HG03060 (cell line): ENCODE measurements at regions not wholly inside any gene's neighbourhood (a gene's known extent, or its start where the extent isn't known, plus 50 kb on each side); places are given as distances from the start of the nearest gene placed in this dataset.
"Not testable (repeated sequence)": the region's sequence is repeated elsewhere in the genome, so short reads cannot be mapped to it uniquely, and the experiment has no call there.

Experiments used
- ATAC-seq: cut with Tn5 transposase; IDR thresholded peaks from one replicate; pipeline ENCODE4 v1.9.1; 2021; ENCODE audit warnings: low read depth, moderate number of reproducible peaks; ENCODE audit not compliant: unreplicated experiment

DNA sequence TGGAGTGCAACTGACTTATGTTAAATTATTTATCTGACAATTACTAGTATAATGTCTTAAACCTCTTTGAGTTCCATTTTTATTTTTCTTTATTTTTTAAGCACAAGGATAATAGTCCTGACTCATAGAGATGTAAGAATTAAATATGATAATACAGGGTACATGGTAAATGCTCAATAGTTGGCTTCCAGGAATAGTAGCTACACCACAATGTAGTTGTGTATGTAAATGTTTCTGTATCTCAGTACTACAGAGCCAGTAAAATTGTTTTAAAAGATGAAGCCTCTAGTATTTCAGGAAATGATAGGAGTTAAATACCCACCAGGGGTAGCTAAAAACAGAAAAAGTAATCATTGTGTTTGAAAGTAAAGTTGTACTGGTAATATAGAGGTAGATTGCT, 487.4 kb upstream of the IRAK1BP1 start:
- no peak for ATAC-seq

DNA sequence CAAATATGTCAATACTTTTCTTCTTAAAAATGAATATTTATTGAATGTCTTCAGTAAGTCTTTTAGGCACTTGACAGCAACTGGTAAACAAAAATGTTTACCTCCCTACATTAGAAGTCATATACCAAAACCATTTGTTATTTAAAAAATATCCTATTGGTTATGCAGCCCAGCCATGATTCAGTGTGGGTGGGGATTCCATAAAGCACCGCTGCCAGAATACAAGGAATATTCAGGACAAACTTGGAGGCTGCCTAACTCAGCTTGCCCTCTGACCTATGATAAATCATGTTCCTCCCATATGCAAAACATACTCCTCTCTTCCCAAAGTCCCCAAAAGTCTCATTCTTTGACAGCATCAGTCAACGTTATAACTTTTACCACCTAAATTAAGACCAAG, 486.8 kb upstream of the IRAK1BP1 start:
- no peak for ATAC-seq

DNA sequence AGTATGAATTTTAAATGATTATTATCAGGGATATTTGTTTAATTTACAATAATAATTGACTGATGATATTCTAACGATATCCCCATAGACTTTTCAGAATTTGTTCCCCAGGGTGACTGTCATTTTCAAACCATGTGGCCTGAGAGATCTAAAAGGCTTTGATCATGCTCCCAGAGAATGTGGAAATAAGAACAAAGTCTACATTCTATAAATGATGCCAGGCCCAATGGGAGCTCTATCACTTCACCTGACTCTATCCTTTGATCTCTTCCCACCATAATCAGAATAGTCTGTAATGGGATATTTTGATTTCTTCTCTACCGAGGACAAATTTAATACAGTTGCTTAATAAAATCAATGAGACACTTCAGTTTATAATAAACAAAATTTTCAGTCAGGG, 483.4 kb upstream of the IRAK1BP1 start:
- no peak for ATAC-seq

DNA sequence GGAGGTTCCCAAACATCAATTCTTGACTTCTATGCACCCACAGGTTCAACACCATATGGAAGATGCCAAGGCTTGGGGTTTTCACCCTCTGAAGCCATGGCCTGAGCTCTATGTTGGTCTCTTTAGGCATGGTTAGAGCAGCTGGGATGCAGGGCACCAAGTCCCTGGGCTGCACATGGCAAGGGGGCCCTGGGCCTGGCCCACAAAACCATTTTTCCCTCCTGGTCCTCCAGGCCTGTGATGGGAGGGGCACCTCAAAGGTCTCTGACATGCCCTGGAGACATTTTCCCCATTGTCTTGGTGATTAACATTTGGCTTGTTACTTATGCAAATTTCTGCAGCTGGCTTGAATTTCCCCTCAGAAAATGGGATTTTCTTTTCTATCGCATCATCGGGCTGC, 480.5 kb upstream of the IRAK1BP1 start:
- not testable (repeated sequence) for ATAC-seq

DNA sequence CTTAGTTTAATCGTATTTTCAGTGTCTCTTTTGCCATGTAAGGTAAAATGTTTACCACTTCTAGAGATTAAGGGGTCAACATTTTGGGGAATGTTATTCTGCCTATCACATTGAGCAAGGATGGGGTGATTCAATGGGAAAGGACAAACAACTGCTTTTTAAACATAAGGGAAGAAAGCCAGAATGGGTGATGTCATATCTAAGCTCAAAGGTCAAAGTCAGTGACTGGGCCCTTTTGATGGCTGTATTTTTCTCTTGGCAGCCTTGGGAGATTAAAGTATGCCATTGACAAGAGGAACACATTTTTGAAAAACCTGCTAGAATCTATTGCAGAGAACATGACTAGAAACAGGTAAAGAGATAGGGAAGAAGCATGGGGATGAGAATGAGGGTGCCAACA, 477.3 kb upstream of the IRAK1BP1 start:
- ATAC-seq, result no peak

DNA sequence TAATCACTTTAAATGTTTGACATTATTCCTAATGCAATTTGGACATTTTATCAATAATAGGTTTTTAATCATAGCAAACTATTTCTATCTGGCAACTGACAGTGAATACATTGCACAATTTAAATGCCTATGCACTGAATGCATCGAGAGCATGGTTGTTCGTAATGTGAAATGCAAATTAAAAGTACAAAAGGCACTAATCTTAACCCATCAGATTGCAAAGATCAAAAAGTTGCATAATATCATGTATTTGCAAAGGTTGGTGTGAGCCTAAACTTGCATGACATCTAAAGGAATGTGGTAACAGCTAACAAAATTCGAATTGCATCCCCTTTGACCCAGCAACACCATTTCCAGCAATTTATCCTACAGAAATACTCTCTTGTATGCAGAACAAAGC, 469.9 kb upstream of the IRAK1BP1 start:
- ATAC-seq, result no peak

DNA sequence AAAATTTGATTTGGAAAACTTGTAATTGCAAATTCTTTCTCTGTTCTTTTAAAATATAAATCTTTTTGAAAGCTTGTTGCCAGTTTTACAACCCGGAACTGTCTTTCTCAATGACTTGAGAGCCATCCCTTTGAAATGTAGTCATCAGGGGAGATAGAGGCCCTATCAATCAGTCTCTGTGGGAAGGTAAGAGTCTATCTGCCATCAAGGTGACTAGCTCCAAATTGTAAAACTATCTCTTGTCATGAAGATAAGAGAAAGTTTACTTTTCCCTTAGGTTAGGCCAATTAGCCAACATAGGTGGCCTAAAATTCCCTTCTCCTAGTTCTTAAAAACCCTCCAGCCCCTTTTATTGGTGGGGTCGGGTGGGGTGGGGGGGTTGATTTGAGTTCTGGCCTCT, 469.1 kb upstream of the IRAK1BP1 start:
- ATAC-seq, result no peak

DNA sequence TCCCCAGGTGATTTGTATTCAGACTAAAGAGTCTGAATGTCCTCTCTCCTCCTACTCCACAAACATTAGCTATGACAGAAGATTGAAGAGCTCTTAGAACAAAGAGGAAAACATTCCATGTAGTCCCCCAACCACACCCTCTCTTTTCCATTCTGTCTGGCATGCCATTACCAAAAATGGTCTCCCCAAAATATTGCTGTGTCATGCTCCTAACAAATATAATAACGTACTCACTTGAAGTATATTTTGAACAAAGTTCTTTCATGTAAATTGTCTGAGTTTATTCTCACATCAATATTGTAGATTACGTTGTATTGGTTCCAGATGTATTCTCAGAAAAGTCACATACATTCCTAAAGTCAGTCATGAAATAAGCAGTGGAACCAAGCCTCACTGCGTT, 467.3 kb upstream of the IRAK1BP1 start:
- ATAC-seq, result no peak

DNA sequence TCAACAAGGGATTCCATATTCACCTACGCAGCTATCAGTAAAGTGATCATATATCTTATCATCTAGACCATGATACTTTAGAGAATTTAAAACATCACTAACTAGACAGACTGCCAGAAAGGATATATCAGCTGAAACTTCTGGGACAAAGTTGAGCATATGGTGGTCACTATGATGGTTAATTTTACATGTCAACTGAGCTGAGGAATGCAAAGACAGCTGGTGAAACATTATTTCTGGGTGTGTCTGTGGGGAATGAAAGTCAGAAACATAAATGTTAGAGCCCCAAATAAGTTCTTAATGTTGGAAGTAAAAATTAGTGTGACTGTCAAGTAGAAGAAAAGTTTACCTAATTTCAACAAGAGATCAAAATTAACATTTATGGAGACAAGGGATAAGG, 440.0 kb upstream of the IRAK1BP1 start:
- ATAC-seq, result no peak

DNA sequence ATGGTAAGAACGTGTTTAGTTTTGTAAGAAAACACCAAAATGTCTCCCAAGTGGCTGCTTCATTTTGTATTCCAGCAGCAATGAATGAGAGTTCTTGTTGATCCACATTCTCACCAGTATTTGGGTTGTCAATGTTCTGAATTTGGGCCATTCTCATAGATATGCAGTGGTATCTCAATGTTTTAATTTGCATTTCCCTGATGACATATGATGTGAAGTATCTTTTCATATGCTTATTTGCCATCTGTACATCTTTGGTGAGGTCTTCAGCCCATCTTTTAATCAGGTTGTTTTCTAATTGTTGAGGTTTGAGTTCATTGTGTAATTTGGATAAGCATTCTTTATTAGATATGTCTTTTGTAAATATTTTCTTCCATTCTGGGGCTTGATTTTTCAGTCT, 436.8 kb upstream of the IRAK1BP1 start:
- ATAC-seq, result no peak

DNA sequence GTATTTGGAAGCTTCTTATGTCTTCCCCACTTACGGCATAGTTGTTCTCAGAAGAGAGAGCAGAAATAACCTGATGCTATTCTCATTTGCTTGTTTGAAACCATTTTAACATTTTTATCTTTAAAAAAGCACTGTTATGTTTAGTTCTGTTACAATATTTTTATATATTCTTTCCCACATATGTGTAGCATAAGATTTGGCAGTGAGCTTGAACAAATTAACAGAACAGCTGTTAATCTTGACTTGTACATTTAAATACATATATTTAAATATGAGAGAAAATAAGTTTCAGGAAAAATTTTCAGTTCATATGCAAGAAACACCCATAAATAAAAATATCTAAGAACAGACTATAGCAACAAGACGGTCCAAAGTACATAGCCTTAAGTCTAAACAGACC, 431.7 kb upstream of the IRAK1BP1 start:
- no peak for ATAC-seq

DNA sequence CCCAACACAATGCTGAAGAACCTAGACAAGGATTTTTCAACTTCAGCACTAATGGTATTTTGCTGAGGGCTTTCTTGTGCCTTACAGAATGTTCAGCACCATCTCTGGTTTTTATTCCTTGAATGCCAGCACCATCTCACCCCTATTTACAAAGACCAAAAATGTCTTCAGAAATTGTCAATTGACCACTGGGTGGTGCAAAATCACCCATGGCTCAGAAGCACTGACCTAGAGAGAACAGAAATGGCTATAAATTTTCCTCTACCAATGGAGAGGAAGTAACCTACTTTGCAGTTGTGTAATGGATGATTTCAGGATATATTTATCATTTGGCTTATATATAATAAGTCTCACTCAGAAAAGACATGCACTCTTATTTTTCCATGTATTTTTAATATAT, 431.0 kb upstream of the IRAK1BP1 start:
- ATAC-seq, result no peak

DNA sequence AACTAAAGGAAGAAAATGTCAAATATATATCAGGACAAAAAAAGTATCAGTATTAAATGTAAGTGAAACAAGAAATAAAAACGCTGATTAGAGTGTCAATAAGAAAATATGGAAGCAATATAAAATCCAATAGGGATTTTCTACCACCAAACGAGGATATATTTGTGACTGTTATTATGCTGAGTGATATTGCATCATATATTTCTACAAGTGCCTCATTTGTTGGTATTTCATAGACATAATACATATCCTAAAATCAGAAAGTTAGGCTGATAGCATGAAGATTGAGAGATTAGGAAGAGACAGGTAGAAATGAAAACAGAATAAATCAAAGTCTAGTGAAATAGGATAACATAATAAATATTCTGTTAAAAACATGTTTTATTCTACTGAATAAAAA, 429.2 kb upstream of the IRAK1BP1 start:
- ATAC-seq, result no peak

DNA sequence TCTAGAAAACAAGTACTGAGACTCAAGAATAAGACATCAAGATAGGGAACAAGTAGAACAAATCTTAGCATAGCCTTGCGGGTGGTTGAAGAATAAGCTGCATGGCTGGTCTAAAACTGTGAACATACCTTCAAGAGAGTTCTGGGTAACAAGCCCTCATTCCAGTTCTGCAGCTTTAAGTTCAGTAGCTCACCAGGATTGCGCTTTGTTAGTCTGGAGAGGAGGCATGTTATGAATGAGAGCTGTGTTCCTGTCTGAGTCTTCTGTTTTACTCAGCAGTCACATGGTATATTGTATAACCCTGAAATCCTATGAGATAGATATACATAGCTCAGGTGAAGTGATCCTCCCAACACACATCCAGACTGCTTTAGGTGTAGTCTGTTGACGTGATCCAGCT, 406.6 kb upstream of the IRAK1BP1 start:
- no peak for ATAC-seq

DNA sequence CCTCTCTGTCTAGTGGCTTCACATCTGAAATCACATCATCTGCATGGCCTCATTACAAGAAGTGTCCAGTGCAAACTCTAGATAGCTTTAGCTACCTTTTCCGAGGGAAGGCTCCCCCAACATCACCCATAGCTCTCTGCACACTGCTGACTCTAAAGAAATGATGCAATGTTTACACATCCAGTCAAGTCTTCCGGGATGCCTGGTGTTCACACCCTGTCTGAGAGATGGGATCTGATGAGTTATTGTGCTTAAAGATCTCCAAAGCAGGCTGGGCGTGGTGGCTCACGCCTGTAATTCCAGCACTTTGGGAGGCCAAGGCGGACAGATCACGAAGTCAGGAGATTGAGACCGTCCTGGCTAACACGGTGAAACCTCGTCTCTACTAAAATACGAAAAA, 404.6 kb upstream of the IRAK1BP1 start:
- no peak for ATAC-seq

DNA sequence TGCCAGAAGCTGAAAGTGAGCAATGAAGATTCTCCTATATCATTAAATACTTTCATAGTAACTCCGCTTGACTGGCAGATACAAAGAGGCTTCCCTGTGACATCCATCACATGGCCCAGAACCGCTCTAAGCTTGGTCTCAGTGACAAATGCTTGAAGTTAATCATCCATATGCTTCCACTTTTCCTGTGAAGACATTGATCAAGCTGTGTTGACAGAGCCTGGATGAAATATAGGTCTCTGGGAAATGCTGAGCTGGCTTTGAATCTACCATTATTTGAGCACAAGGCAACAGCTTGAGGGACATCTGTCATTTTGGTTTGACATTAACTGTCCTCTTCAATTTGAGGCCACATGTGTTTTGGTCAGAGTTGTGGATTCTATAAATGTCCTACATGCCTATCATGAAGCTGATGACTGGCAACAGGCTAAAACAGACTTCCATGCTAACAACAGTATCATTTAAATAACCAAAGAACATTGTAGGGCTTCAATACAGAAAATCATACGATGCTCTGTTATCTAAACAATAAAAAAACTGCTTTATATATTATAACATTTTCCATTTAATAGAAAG, 402.2 kb upstream of the IRAK1BP1 start:
- ATAC-seq, result no peak

DNA sequence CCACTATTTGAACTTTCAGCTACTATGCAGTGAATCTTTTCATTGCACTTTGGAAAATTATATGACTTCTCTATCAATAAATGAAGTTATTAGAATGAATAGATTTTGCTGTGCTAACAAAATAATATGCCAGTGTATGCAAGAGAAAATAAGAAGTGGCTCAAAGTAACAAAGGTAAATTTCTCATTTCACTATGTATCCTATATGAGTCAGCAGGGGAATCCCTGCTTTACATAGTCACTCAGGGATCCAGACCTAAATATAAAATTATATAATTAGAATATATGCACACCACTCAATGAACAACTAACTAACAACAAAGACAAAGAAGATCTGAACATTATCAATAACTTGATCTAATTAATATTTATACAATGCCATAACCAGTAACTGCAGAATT, 390.8 kb upstream of the IRAK1BP1 start:
- no peak for ATAC-seq

DNA sequence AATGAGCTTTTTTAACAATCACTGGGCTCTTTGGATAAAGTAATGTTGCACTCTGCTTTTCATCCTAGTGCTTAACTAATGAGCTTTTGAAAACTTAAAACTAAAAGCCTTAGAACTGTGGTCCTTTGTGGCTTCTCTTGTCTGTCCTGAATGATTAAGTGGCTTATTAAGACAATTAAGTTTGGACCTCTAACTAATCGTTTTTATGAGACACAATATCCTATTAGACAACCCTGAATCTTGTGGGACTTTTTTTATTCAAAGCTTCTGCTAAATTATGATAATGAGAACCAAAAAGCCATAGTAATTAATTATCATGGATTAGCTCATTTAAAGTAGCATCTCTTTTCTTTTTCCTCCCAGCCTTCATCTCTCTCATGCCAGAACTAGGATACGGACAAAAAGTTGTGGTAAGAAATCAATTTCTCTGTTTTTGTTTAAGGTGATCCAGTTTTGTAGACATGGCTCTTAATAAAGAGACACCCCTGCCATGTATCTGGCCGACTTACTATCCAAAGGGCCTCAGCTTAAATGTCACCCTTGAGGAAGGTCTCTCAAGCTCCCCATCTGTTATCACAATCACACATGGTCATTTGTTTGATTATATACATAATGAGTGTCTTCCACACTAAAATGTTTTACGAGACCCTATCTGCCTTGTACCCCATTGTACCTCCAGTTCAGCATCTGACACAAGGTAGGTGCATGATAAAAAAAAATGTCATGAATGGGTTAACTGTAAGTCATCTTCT, 384.4 kb upstream of the IRAK1BP1 start:
- no peak for ATAC-seq

DNA sequence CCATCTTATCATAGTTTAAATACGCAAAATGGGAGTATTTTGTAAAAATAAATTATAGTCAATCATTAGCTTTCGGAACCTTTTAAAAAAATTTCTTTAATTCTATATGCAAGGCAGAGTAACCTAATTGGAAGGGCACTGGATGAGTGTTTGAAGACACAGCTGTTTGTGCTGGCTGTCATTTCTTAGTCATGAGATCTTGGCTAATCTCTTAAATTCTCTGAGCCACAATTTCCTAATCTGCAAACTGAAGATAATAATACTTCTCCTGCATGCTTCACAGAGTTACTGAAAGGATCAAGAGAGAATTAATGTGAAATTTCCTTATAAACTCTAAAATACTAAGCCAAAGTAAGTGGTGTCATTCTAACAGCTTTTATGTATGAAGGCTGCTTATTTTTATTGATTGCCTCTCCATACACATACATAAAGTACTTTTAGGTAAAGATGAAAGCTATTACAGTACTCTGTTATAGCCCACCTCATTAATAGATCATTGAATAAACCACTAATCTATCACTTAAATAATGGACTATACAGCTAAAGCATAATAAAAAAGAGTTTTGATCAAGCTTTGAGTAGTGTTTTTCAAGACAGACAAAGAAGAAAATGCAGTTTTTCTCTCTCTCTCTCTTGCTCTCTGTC, 383.7 kb upstream of the IRAK1BP1 start:
- no peak for ATAC-seq

DNA sequence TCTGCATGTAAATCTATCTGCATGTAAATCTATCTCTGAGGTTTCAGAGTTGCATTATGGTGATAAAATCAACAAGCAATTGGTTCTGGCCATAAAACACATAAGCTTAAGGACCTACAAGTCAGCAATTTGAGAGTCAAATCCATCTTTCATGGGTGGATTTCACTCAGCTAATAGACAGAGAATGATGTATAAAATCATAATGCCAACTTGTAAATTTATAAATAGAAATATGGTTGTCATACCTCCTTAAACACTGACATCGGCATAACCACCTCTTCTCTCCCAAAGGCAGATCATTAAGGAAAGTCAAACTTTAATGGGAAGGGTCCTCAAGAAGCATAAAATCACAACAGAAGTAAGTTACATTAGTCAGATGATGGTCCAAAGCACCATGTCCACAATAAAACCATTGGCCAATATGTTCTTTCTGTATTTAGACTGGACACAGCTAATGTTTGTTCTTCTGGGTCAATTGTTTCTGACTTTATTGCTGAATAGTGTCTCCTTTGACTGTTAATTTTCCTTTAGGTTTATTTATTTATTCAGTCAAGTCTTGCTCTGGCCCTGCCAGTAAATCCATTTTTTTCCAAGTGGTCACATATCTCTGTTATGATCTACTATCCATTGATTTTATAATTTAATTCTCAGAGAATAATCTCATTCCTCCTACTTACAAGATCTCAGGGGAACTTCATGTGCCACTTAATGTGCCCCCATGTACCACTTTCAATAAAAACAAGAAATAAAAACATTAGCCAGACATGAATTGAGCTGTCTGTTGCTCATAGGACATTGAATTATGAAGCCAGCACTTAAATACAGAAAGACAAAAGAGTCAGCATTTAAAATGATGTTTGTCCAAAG, 382.9 kb upstream of the IRAK1BP1 start:
- ATAC-seq, result no peak

DNA sequence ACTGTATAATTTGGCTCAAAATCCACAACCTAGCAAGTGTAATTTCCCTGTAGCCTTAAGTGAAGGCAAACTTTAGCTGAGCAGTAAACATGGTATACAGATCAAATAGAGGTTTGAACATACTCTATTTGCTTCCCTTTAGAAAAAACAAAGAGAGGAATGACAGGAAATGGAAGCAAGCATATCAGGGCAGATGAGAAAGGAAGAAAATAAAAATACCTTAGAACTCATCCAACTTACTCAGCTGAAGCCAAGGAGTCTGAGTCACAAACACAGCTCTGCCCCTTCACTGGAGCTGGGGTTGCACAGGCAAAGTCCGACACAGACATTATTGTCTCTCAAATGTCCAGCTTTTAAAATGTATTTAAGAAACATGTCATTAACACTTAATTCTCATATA, 379.9 kb upstream of the IRAK1BP1 start:
- no peak for ATAC-seq
